ENCODE measurements at regions not wholly inside any gene's neighbourhood (a gene's known extent, or its start where the extent isn't known, plus 50 kb on each side); places are given as distances from the start of the nearest gene placed in this dataset.
"Not testable (repeated sequence)": the region's sequence is repeated elsewhere in the genome, so short reads cannot be mapped to it uniquely, and the experiment has no call there.

DNA sequence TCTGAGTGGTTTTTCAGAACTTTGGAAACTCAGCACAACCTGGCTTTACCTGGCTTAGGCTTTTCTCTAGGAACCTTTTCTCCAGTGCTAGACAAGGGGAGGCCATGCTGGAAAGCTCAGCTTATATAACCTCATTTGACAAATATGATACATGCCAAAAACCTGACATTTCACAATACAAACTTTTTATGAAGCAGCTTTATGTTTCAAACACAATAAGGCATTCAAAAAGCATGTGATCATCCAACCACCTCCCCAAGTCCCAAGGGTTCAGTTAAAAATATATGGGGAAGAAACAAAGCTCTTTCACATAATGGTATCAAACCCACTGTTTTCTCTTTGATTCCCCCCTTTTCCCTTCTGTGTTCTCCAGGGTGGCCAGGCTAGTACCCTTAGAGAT lies 63.7 kb downstream of the ZC3H11B start:
- CTCF ChIA-PET = interaction anchor here (0.7 kb wide), 1 partner anchor 67 kb away, joined by 3 read pairs; no protein-coding TSS in a partner anchor
- TF ChIP-seq ARNT (IDR thresholded peaks at IDR 0.05) (no peak), CTBP1 (IDR thresholded peaks at IDR 0.05; ENCODE audit: borderline replicate concordance) (no peak), TARDBP (IDR thresholded peaks at IDR 0.05) (no peak), FOXK2 (IDR thresholded peaks at IDR 0.05) (no peak), L3MBTL2 (conservative IDR thresholded peaks at IDR 0.05) (no peak), FOXA1 (IDR thresholded peaks at IDR 0.05) (no peak), FOXM1 (IDR thresholded peaks at IDR 0.05; ENCODE audit: borderline replicate concordance) (no peak), ZNF384 (IDR thresholded peaks at IDR 0.05) (no peak)
- DNase-seq (ENCODE audit: extremely low spot score) = no peak
- POLR2A ChIA-PET = no interaction called here

GRCh38 chr1:219548386-219548785 lies 64.5 kb downstream of the ZC3H11B start:
- TF ChIP-seq HDGF (IDR thresholded peaks at IDR 0.05; ENCODE audit: borderline replicate concordance) = no peak
- POLR2A ChIA-PET = no interaction called here
- CTCF ChIA-PET = no interaction called here
- DNase-seq (ENCODE audit: extremely low spot score) = no peak

DNA sequence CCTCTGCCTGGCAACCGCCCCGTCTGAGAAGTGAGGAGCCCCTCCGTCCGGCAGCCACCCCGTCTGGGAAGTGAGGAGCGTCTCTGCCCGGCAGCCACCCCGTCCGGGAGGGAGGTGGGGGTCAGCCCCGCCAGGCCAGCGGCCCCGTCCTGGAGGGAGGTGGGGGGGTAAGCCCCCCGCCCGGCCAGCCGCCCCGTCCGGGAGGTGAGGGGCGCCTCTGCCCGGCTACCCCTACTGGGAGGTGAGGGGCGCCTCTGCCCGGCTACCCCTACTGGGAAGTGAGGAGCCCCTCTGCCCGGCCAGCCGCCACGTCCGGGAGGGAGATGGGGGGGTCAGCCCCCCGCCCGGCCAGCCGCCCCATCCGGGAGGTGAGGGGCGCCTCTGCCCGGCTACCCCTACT lies 67.1 kb downstream of the ZC3H11B start:
- POLR2A ChIA-PET; DNase-seq (ENCODE audit: extremely low spot score); CTCF ChIA-PET: not testable (repeated sequence)

GRCh38 chr1:219544163-219544846 lies 68.6 kb downstream of the ZC3H11B start:
- TF ChIP-seq, protein P1, sequence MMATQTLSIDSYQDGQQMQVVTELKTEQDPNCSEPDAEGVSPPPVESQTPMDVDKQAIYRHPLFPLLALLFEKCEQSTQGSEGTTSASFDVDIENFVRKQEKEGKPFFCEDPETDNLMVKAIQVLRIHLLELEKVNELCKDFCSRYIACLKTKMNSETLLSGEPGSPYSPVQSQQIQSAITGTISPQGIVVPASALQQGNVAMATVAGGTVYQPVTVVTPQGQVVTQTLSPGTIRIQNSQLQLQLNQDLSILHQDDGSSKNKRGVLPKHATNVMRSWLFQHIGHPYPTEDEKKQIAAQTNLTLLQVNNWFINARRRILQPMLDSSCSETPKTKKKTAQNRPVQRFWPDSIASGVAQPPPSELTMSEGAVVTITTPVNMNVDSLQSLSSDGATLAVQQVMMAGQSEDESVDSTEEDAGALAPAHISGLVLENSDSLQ (IDR thresholded peaks at IDR 0.05) = no peak
- TF ChIP-seq FOXA1 (IDR thresholded peaks at IDR 0.05) (no peak), LEF1 (IDR thresholded peaks at IDR 0.05; ENCODE audit: borderline replicate concordance) (no peak), SUZ12 (IDR thresholded peaks at IDR 0.05) (no peak), BHLHE40 (IDR thresholded peaks at IDR 0.05; ENCODE audit: borderline replicate concordance) (no peak), ELF4 (IDR thresholded peaks at IDR 0.05) (no peak), SP1 (IDR thresholded peaks at IDR 0.05) (no peak), ZNF384 (IDR thresholded peaks at IDR 0.05) (no peak), L3MBTL2 (conservative IDR thresholded peaks at IDR 0.05) (no peak), HDGF (IDR thresholded peaks at IDR 0.05; ENCODE audit: borderline replicate concordance) (no peak), FOXM1 (IDR thresholded peaks at IDR 0.05; ENCODE audit: borderline replicate concordance) (no peak)
- ChIA-PET CTCF (no interaction called here), POLR2A (no interaction called here)
- DNase-seq (ENCODE audit: extremely low spot score) = no peak

GRCh38 chr1:219542828-219543518 lies 69.9 kb downstream of the ZC3H11B start:
- no peak for DNase-seq (ENCODE audit: extremely low spot score)
- no peak for TF ChIP-seq BHLHE40 (IDR thresholded peaks at IDR 0.05; ENCODE audit: borderline replicate concordance)
- TF ChIP-seq FOXK2 (IDR thresholded peaks at IDR 0.05) = no peak
- TF ChIP-seq HDGF (IDR thresholded peaks at IDR 0.05; ENCODE audit: borderline replicate concordance) = no peak
- no peak for TF ChIP-seq SUZ12 (IDR thresholded peaks at IDR 0.05)
- TF ChIP-seq ARNT (IDR thresholded peaks at IDR 0.05) = no peak
- TF ChIP-seq L3MBTL2 (conservative IDR thresholded peaks at IDR 0.05) = no peak
- no peak for TF ChIP-seq CTBP1 (IDR thresholded peaks at IDR 0.05; ENCODE audit: borderline replicate concordance)
- TF ChIP-seq, protein P1 (IDR thresholded peaks at IDR 0.05) = no peak
- TF ChIP-seq NFRKB (IDR thresholded peaks at IDR 0.05) = no peak
- TF ChIP-seq SP1 (IDR thresholded peaks at IDR 0.05) = no peak
- no peak for TF ChIP-seq ZNF384 (IDR thresholded peaks at IDR 0.05)
- no peak for TF ChIP-seq ELF4 (IDR thresholded peaks at IDR 0.05)
- no peak for TF ChIP-seq FOXA1 (IDR thresholded peaks at IDR 0.05)
- TF ChIP-seq FOXM1 (IDR thresholded peaks at IDR 0.05; ENCODE audit: borderline replicate concordance) = no peak
- TF ChIP-seq TARDBP (IDR thresholded peaks at IDR 0.05) = no peak
- no peak for TF ChIP-seq LEF1 (IDR thresholded peaks at IDR 0.05; ENCODE audit: borderline replicate concordance)
- POLR2A ChIA-PET = no interaction called here
- CTCF ChIA-PET = no interaction called here

DNA sequence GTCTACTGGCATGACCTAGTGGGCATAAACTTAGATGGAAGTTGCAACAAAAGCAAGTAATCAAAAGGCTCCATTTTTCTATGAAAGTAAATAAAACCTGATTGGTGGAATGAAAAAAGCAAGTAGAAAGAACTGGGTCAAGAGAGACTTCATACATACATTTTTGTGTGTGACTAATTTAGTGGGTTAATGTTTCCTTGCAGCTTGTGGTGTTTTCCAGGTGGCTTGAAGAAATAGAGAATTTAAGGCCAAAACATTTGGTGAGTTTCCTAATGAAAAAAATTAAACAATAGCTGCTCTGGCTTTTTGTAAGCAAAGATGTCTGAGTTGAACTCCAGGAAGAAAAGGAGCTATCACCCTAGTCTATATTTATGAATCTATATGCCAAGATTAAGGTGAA lies 71.0 kb downstream of the ZC3H11B start:
- ChIA-PET POLR2A (no interaction called here), CTCF (no interaction called here)
- TF ChIP-seq TARDBP (IDR thresholded peaks at IDR 0.05) (no peak), LEF1 (IDR thresholded peaks at IDR 0.05; ENCODE audit: borderline replicate concordance) (no peak), CTBP1 (IDR thresholded peaks at IDR 0.05; ENCODE audit: borderline replicate concordance) (no peak), FOXM1 (IDR thresholded peaks at IDR 0.05; ENCODE audit: borderline replicate concordance) (no peak), HDGF (IDR thresholded peaks at IDR 0.05; ENCODE audit: borderline replicate concordance) (no peak)
- DNase-seq (ENCODE audit: extremely low spot score) = no peak

DNA sequence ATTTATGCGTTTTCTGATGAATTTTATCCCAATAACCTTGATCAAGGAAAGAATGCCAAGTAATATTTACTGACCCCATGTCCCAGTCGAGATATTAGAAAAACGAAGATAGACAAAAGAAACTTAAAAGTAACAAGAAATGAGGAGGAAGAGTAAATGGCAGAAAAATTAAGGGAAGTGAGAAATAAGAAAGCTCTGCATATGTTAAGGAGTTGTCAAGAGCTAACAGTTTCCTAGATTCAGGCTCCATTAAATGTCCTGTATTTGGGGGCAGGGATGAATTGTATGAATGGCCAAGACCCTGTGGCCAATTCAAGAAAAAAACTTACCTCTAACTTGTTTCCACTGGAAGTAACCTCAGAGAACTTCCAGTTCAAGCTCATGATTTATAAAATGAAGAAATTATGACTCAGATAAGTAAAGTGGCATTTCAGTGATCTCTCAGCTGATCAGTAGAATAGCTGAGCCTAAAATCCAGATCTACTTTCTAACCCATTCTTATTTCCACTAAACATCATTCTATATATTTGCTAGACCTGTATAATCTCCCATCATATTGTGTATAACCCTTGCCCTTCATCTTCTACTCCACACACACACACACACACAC lies 73.2 kb downstream of the ZC3H11B start:
- TF ChIP-seq FOXK2 (IDR thresholded peaks at IDR 0.05) (no peak), ZNF384 (IDR thresholded peaks at IDR 0.05) (no peak), ELF4 (IDR thresholded peaks at IDR 0.05) (no peak), ARNT (IDR thresholded peaks at IDR 0.05) (no peak), CTBP1 (IDR thresholded peaks at IDR 0.05; ENCODE audit: borderline replicate concordance) (no peak), SP1 (IDR thresholded peaks at IDR 0.05) (no peak), NFRKB (IDR thresholded peaks at IDR 0.05) (no peak), FOXM1 (IDR thresholded peaks at IDR 0.05; ENCODE audit: borderline replicate concordance) (no peak), FOXA1 (IDR thresholded peaks at IDR 0.05) (no peak), SUZ12 (IDR thresholded peaks at IDR 0.05) (no peak), HDGF (IDR thresholded peaks at IDR 0.05; ENCODE audit: borderline replicate concordance) (no peak), TARDBP (IDR thresholded peaks at IDR 0.05) (no peak), LEF1 (IDR thresholded peaks at IDR 0.05; ENCODE audit: borderline replicate concordance) (no peak), L3MBTL2 (conservative IDR thresholded peaks at IDR 0.05) (no peak), BHLHE40 (IDR thresholded peaks at IDR 0.05; ENCODE audit: borderline replicate concordance) (no peak)
- TF ChIP-seq, protein P1 (IDR thresholded peaks at IDR 0.05) = no peak
- ChIA-PET CTCF (no interaction called here), POLR2A (no interaction called here)
- no peak for DNase-seq (ENCODE audit: extremely low spot score)

All from HEK293T (cell line).